ENCODE measurements at regions not wholly inside any gene's neighbourhood (a gene's known extent, or its start where the extent isn't known, plus 50 kb on each side); places are given as distances from the start of the nearest gene placed in this dataset.
"Not testable (repeated sequence)": the region's sequence is repeated elsewhere in the genome, so short reads cannot be mapped to it uniquely, and the experiment has no call there.

DNA sequence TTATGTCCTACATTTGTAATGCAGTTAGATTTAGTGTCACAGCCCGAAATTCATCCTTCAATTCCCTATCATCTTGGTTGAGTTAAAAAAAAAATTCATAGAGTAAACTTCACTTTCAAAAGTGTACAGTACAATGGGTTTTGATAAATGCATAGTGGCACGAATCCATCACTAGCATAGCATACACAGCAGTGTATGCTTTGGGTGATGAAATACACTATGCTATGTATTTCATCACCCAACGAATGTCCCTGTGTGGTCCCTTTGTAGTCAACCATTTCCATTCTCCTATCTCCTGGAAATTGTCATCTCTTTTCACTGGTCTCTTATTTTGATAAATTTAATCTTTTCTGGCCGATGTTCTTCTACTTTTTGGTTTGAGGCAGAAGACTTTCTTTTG, 129.4 kb upstream of the BASP1 start:
- no peak for DNase-seq

DNA sequence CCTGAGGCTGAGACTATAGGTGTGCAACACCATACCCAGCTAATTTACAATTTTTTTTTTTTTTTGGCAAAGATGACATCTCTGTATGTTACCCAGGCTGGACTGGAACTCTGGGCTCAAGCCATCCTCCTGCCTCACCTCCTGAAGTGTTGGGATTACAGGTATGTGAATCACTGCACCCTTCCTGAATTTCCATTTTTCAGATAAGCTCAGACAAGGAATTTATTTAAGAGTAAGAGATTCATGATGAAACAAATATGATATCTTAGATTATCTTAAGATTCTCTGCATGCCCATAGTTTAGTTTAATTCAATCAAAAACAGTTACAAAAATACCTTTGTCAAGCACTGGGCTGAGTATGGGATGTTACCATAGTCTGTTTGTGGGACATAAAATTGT, 128.4 kb upstream of the BASP1 start:
- no peak for DNase-seq

DNA sequence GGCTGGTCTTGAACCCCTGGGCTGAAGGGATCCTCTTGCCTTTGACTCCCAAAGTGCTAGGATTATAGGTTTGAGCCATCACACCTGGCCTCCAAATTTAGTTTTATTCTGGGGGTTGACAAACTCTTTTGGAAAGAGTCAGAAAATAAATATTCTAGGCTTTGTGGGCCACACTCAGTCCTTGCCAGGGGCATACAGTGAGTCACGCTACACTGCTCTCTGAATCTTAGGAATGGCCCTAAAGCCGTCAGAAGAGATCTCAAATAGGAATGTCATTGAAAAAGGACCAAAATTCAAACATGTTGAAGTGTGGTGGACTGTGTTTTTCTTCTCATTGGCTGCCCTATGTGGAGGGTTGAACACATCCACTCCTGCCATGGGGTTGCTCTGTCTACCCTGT, 127.7 kb upstream of the BASP1 start:
- DNase-seq, result no peak

DNA sequence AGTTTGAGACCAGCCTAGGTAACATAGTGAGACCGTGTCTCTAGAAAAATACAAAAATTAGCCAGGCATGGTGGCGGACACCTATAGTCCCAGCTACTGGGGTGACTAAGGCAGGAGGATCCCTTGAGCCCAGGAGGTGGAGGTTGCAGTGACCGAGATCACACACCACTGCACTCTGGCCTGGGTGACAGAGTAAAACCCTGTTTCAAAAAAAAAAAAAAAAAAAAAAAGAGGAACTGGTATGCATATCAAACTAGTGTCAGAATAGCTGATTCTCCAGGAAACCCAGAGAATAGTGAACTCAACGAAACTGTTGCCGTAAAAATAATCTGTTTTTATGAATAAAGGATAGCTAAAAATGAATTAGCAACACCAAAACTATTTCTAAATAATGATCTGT, 126.6 kb upstream of the BASP1 start:
- no peak for DNase-seq

DNA sequence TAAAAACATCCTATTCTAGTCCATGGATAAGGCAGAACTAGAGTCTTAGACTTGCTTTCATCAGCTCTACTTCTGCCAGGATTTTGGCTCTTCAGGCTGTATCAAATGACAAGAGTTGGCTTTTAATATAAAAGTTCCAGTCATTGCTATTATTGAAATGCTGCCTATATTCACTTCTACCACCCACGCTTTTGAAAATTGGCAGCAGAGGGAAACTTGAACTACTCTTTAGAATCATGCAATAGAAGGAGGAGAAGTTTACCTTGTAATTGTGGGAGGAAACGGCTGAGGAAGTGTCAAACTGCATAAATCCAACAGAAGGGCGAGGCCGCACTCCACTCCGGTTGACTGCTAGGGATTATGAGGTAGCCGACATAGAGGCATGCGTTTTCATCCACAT, 122.6 kb upstream of the BASP1 start:
- DNase-seq, result no peak

DNA sequence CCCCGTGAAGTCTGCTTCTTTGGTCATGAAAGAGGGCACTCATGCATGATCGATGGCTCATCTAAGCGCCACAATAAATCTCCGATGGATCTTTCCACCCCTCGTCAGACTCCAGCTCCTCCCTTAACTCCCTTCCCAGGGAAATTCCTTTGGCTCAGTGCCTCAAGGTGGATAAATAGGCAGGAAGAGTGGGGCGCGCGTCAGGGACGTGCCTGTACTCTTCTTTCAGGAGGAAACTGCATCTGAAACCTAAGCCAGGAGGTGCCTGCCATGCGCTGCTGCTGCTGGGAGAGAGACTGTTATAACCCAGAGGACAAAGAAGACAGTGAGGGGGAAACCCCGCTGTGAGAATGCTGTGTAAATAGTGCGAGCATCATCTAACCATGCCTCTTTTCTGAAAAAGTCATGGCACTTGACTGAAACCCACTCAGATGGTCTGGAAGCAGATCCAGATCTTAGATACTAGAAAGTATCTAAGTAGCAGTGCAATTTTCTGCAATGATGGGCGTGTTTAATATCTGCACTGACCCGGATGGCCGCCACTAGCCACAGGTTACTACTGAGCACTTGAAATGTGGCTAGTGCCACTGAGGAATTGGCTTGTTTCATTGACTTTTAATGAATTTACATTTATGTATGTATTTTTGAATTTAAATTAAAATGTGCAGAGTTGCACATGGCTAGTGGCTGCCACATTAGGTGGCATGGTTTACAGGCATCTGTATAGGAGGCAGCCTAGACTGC, 120.3 kb upstream of the BASP1 start:
- no peak for DNase-seq

DNA sequence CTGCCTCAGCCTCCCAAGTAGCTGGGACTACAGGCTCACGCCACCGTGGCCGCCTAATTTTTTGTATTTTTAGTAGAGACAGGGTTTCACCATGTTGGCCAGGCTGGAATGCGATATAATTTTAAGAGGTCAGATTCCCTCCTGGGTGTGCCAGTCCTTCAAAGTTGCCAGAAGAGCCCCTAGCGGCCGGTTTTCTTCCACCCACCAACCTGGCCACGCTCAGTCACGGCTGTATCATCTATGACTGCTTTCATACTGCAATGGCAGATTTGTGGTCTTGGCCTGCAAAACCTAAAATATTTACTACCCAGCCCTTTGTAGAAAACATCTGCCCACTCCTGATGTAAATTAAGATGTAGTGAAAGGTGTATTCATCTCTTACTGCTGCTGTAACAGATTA, 117.5 kb upstream of the BASP1 start:
- no peak for DNase-seq

DNA sequence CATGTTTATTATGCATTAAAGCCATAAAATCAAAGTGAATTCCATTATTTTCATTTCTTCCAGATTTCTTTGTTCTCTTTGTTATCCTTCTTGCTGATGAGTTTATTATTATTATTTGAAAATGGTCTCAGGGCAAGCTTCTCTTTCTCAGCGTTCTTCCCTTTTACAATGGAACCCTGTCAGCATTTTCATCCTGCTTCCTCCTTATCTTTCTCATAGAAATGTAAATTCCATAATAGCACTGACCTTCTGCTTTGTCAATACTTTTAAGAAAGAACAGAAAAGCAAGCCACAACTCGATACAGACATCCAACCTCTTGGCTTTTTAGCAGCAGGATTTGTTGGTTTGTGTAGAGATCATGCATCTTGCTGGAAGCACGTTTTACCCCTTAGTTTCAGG, 114.0 kb upstream of the BASP1 start:
- DNase-seq, result no peak

DNA sequence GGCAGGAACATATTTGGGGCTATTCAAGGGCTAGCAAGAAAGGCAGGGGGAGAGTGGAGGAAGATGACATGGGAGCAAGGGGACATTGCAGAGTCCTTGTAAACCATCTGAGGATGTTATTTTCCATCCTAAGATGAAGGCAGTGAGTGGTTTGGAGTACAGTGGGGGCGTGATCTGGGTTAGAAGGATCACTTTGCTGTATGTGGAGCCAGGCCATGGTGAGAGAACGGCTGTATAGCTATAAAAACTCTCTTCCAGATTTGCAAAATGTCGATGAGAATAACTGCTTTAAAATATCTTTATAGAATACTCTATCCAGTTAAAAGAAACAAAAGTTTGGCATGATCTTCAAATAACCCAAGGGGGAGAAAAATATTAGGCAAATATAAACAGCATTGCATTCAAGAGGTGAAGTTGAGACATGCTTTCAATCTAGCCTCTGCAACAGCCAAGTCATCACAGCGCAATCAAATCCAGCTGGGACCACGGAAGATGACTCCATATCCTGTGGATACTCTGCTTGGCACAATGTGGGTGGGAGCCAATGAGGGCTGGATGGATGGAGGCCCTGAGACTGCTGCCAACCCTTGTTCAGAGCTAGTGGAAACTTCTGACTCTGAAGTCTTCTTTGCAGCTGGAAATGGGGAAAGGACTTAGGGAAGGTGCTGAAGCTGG, 111.5 kb upstream of the BASP1 start:
- no peak for DNase-seq

DNA sequence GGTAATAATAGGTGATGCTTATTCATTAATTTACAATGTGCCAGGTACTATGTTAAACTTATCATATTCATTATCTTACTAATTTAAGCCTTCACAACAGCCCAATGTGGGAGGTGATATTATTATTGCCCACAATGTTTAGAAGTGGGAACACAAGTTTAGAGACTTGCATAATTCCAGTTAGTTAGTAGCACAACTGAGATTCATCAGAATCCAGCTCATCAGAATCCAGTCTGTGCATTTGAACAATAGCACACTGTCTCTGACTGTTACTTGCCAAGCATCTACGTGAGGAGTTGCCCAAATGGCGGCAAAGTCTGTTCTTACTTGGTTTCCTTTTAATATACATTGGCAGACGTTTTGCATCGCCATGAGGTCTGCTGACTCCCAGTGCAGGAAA, 110.9 kb upstream of the BASP1 start:
- DNase-seq, result no peak

DNA sequence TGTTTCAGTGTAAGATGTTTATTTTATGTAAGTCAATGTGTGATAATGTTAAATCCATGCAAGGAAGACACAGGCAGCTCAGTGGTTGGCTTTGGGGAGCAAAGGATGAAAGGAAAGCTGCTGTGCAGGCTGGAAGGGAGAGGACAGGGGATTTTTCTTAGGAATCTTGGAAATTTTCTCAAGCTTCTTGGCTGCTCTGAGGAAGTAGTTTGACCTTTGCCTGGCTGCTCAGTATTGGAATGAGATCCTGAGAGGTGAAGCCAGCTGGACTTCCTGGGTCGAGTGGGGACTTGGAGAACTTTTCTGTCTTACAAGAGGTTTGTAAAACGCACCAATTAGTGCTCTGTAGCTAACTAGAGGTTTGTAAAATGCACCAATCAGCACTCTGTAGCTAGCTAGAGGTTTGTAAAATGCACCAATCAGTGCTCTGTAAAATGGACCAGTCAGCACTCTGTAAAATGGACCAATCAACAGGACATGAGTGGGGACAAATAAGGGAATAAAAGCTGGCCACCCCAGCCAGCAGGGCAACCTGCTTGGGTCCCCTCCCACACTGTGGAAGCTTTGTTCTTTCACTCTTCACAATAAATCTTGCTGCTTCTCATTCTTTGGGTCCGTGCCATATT, 105.2 kb upstream of the BASP1 start:
- not testable (repeated sequence) for DNase-seq

DNA sequence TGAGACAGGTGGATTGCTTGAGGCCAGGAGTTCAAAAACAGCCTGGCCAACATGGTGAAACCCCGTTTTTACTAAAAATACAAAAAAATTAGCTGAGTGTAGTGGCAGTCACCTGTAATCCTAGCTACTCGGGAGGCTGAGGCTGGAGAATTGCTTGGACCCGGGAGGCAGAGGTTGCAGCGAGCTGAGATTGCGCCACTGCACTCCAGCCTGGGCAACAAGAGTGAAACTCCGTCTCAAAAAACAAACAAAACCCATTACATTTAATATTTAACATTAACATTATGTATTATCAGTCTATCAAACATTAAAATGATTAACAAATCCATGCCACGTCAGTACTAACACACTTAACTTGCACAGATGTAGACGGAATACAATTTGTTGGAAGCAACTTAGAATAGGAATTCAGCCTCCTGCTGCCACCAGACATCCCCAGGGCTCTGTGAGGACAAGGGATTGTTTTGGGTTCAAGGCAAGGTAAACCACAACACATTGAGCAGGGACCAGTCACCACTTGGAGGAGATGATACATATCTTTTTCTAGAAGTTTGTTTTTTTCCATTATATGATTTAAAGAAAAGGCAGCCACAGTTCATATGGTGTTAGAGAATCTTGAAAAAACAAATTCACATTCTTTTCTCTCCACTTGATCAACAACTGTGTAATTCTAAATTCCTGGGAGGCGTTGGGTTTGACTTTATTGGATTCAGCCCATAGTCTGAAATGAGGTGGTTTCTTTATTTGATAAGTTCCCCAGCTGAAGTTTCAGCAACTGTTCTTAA, 104.1 kb upstream of the BASP1 start:
- no peak for DNase-seq

DNA sequence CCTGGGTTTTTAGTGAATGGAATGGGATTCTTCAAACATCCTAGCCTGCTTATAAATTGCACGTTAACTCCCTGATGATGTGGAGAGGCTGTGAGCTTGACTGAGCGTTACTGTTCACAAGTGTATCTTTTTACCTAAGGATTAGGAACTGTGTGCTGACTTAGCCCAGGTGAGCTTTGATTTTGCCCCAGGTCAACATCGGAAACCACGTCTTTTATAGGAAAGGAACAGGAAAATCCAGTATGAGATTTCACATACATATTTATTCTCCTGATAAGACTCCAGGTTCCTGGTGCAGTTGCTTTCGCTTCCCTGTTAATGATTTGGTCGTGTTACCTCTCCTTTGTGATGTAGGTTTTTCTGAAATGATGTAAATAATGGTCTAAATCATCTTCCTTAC, 103.2 kb upstream of the BASP1 start:
- no peak for DNase-seq

DNA sequence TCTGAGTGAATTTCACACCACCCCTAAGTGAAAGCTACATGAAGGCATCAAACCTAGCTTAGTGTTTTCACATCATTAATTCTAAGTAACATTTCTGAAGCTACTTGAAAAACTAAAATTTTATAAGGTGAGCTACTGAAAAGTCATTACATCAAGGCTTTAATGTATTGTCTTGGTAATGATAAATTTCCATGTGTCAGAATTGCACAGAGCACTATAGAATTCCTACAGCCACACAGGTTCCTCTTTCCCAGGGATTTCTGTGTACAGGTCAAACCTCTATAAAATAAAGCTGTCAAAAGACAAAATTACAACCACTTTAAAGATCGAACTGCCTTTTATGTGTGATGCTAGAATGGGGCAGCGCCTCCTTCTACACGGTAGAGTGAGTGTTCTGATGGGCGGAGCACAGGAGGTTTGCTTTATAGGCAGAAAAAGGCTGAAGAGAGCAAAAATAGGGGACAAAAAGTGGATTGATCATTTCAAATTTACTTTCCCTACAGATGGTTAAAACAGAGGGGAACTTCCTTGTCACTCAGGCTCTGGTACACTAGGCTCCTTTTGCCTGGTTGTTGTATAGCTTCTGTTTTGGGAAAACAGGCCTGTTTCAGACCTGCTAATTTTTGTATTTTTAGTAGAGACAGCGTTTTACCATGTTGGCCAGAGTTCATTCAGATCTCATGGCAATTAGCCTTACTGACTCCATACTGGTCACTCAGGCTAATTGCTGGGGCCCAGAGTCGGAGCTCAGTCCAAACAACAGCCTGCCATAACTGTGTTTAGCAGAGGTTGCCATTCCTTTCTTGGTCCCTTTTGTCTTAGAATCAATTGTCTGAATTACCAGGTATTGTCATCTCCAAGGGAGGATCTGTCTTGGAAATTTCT, 102.5 kb upstream of the BASP1 start:
- no peak for DNase-seq

DNA sequence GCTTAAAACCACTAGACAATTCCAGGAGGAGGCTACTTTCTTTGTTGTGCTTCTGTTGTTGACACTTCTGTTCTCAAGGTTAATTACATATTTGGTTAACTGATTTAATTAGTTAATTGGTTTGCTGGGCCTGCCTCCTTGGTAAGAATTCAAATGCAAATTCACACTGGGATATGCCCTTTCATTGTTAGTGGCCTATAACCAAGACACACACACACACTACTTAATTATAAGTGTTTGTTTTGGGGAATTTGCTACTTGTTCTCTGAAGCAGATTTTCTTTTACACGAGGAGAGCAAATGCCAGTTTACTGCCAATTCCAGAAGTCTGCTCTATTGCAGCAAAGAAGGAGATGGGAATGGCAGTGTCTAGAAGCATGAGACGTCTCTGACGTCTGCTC, 101.6 kb upstream of the BASP1 start:
- DNase-seq, result no peak

DNA sequence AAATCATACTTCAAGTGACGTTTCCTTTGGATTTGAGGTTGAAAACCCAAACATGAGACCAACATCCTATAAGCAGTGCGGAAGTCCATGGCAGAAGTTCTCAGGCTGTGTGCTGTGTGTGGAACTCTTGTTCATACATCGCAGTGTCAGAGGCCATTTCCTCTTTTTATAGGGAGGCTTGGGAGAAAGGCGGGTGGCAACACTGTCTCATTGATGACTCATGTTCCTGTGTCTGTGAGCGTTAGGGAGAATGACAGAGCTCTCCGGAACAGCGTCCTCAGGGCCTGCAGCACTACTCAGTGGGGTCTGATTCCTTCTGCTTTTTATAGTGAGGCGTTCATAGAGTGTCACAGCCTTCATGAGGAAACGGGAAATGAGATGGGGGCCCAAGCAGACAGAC, 98.8 kb upstream of the BASP1 start:
- peak in 1 of 2 experiments; percentile 3 for DNase-seq

DNA sequence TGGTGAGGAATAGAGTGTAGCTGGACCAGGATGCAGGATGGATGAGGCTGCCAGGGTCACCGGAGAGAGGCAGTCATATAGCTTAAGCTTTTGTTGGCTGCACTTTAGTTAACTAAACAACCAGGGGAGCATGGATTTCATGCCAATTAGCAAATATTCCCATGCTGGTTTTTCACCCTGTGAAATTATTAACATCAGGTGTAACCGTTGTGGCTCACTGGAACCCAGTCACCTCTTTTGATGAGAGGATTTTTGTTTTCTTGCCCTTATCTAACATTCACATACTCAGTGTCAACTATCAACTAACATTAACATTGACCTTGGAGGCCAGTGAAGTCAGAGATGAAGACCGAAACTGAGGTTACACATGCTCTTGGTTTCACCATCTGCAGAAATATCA, 97.2 kb upstream of the BASP1 start:
- no peak for DNase-seq

DNA sequence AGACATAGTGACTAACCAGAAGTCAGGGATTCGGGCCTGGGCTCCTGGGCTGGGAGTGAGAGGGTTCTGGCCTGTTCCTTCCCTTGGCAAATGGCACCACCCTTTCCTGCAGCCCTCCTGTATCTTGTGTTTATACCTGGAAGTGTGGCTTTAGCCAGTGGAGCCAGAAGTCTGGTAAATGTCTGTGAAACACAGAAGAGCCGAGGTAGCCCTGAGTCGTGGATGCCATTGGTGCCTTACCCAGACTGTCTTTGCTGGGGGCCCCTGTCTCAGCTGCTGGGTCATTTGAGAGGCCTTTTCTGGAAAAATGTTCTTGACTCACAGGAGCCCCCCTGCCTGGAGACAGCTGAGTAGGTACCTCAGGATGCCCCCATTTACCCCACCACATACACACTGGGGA, 95.7 kb upstream of the BASP1 start:
- no peak for DNase-seq

DNA sequence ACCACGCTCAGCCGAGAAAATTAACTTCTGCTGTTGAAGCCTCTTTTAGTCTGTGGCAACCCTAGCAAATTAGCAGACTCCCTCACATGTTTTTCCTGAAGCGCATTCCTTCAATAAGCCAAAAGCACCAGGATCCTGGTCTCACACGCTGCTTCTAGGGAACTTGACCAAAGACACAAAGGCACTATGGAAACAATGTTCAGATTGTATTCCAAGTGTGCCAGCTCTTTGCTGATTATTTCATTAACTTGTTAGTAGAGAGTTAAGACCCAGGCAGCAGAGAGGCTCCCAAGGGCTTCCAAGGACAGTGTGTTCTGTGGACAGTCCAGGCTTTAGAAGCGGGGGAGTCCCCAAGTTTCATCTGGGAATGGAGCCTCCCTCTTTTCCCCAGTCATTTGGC, 94.4 kb upstream of the BASP1 start:
- DNase-seq, result no peak

DNA sequence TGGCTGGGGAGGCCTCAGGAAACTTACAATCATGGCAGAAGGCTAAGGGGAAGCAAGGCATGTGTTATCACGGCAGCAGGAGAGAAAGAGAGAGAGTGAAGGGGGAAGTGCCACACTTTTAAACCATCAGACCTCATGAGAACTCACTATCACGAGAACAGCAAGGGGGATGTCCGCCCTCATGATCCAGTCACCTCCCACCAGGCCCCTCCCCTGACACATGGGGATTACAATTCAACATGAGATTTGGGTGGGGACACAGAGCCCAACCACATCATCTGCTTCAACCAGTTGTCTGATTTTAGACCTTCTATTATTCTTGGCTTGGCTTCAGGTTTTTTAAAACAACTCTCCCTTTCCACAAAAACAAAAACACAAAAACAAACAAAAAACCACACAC, 93.7 kb upstream of the BASP1 start:
- not testable (repeated sequence) for DNase-seq

DNA sequence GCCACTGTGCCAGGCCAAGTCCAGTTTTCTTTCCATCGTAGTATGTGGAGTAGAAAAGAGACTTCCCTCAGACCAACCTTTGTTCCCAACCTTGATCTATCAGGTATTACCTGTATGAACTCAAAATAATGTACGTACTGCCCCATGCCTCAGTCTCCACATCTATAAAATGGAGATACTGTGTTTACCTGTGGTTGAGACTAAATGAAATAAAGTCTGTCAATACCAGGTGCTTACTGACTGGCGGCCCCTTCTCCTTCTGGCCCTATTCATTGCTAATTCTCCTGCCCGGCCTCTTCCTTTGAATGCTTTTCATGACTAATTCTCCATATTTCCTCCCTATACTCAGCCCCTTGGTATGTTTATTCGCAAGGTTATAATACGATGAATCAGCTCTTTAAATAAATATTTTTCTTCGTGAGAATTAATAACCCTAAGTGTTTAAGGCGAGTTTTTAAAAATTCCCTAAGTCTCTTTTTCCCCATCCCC, 89.6 kb upstream of the BASP1 start:
- DNase-seq, result no peak

DNA sequence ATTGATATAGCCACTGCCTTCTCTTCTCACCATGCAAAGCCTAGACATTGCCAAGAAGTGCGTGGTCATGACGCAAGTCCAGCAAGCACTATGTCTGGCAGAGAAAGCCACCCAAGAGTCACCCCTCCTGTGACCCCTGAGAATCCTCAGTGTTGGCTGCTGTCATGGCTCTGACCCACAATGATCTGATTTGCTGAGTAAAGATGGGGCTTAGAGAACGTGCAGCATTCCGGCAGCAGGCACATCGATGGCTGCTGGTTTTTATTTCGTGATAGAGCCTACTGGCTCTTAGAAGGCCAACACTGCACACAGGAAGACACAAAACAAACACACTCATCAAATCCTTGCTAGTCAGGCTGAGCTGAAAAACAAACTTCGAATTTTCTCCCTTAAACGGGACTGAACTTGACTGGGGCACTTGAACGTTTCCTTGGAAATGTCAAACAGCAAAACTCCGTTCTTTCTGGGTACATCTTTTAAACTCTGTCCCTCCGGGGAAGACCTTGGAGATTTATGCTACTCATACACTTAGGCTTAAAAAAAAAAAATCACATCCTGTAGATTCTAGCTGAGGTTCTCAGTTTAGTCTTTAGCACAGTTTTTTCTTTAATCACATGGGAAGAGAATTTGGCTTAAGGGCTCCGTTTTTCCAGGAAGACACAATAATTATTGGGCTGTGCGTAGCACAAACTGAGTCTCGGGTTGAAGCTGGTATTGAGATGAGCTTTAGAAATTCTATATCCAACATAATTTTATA, 88.2 kb upstream of the BASP1 start:
- no peak for DNase-seq

Measured in activated CD4-positive, alpha-beta T cell treated with anti-CD3 and anti-CD28 coated beads, Interleukin-2, amount 50 U/mL, for 48 hours (primary cell).